ENCODE measurements at regions not wholly inside any gene's neighbourhood (a gene's known extent, or its start where the extent isn't known, plus 50 kb on each side); places are given as distances from the start of the nearest gene placed in this dataset.

DNA sequence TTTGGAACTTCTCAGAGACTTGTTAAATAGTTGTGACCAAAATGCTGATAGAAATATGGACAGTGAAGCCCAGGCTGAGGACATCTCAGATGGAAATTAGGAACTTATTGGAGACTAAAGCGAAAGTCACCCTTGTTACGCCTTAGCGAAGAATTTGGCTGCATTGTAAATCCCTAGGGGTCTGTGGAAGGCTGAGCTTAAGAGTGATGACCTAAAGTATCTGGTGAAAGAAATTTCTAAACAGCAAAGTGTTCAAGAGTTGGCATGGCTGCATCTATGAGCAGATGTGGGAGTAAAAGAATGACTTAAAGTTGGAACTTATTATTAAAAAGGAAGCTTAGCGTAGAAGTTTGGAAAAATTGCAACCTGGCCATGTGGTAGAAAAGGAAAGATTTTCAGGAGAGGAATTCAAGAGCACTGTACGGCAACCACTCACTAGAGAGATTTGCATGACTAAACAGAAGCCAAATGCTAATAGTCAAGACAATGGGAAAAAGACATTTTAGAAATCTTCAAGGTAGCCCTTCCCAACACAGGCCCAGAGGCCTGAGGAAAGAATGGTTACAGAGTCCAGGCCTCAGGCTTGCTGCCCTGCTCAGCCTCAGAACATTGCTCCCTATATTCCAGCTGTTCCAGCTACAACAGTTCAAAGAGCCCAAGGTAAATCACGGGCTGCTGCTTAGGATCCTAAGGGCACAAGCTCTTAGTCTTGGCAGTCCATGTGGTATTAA is 61.6 kb upstream of the TNFRSF21 start:
- TF ChIP-seq POLR2A (IDR thresholded peaks at IDR 0.05) (no peak), POLR2AphosphoS5 (IDR thresholded peaks at IDR 0.05) (no peak)
- TF ChIP-seq, protein P1, sequence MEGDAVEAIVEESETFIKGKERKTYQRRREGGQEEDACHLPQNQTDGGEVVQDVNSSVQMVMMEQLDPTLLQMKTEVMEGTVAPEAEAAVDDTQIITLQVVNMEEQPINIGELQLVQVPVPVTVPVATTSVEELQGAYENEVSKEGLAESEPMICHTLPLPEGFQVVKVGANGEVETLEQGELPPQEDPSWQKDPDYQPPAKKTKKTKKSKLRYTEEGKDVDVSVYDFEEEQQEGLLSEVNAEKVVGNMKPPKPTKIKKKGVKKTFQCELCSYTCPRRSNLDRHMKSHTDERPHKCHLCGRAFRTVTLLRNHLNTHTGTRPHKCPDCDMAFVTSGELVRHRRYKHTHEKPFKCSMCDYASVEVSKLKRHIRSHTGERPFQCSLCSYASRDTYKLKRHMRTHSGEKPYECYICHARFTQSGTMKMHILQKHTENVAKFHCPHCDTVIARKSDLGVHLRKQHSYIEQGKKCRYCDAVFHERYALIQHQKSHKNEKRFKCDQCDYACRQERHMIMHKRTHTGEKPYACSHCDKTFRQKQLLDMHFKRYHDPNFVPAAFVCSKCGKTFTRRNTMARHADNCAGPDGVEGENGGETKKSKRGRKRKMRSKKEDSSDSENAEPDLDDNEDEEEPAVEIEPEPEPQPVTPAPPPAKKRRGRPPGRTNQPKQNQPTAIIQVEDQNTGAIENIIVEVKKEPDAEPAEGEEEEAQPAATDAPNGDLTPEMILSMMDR (IDR thresholded peaks at IDR 0.05), result no peak

All from breast epithelium (tissue), 3 donors.